ENCODE measurements at regions not wholly inside any gene's neighbourhood (a gene's known extent, or its start where the extent isn't known, plus 50 kb on each side); places are given as distances from the start of the nearest gene placed in this dataset.

GRCh38 chr16:35561346-35561745 lies 2101.9 kb downstream of the TP53TG3F start:
- no peak for DNase-seq (ENCODE audit: low read depth in 1 of 2, low spot score in 1 of 2)
- H3K27me3 ChIP-seq (ENCODE audit: insufficient read depth, poor library complexity, severe bottlenecking), result no peaks in the 10 kb centered on the region
- H3K27ac ChIP-seq (replicated peaks), result no peak overlapping the region
- H3K4me3 ChIP-seq (replicated peaks; ENCODE audit: insufficient read depth, low read length), result no peak overlapping the region
- no peak for TF ChIP-seq POLR2AphosphoS5 (IDR thresholded peaks at IDR 0.05; ENCODE audit: low read depth)
- TF ChIP-seq CTCF (IDR thresholded peaks at IDR 0.05; ENCODE audit: insufficient read depth, low read length), result no peak
- no peak for TF ChIP-seq GABPA (IDR thresholded peaks at IDR 0.05; ENCODE audit: low read depth)
- no peak for TF ChIP-seq REST (IDR thresholded peaks at IDR 0.05; ENCODE audit: insufficient replicate concordance, low read depth)
- TF ChIP-seq SPI1 (IDR thresholded peaks at IDR 0.05; ENCODE audit: borderline replicate concordance, low read depth), result no peak

GRCh38 chr16:35562471-35562870 lies 2103.1 kb downstream of the TP53TG3F start:
- TF ChIP-seq CTCF (IDR thresholded peaks at IDR 0.05; ENCODE audit: insufficient read depth, low read length) (no peak), REST (IDR thresholded peaks at IDR 0.05; ENCODE audit: insufficient replicate concordance, low read depth) (no peak), GABPA (IDR thresholded peaks at IDR 0.05; ENCODE audit: low read depth) (no peak), SPI1 (IDR thresholded peaks at IDR 0.05; ENCODE audit: borderline replicate concordance, low read depth) (no peak), POLR2AphosphoS5 (IDR thresholded peaks at IDR 0.05; ENCODE audit: low read depth) (no peak)

GRCh38 chr16:35562919-35563318 lies 2103.5 kb downstream of the TP53TG3F start:
- H3K27me3 ChIP-seq (ENCODE audit: insufficient read depth, poor library complexity, severe bottlenecking), result no peaks in the 10 kb centered on the region
- no peak overlapping the region for H3K4me3 ChIP-seq (replicated peaks; ENCODE audit: insufficient read depth, low read length)
- TF ChIP-seq CTCF (IDR thresholded peaks at IDR 0.05; ENCODE audit: insufficient read depth, low read length) (no peak), SPI1 (IDR thresholded peaks at IDR 0.05; ENCODE audit: borderline replicate concordance, low read depth) (no peak), REST (IDR thresholded peaks at IDR 0.05; ENCODE audit: insufficient replicate concordance, low read depth) (no peak), GABPA (IDR thresholded peaks at IDR 0.05; ENCODE audit: low read depth) (no peak), POLR2AphosphoS5 (IDR thresholded peaks at IDR 0.05; ENCODE audit: low read depth) (no peak)
- H3K27ac ChIP-seq (replicated peaks), result no peak overlapping the region
- no peak for DNase-seq (ENCODE audit: low read depth in 1 of 2, low spot score in 1 of 2)

More at GRCh38 chr16:35562471-35562870, 2103.1 kb downstream of the TP53TG3F start:
- Histone ChIP-seq H3K27me3 (ENCODE audit: insufficient read depth, poor library complexity, severe bottlenecking) (no peaks in the 10 kb centered on the region), H3K27ac (replicated peaks) (no peak overlapping the region), H3K4me3 (replicated peaks; ENCODE audit: insufficient read depth, low read length) (no peak overlapping the region)
- no peak for DNase-seq (ENCODE audit: low read depth in 1 of 2, low spot score in 1 of 2)
